ENCODE measurements at regions not wholly inside any gene's neighbourhood (a gene's known extent, or its start where the extent isn't known, plus 50 kb on each side); places are given as distances from the start of the nearest gene placed in this dataset.

- Histone ChIP-seq H2AFZ (ENCODE audit: low read length) (no peak overlapping the region), H3K18ac (ENCODE audit: extremely low read depth, low read length) (no peak overlapping the region), H3K9ac (replicated peaks in 1 of 4; ENCODE audit: extremely low read depth in 1 of 4, low read depth in 3 of 4, low read length in 3 of 4) (no peak overlapping the region), H2BK15ac (ENCODE audit: low read length) (no peak overlapping the region), H2BK5ac (ENCODE audit: low read depth, low read length) (no peak overlapping the region), H3K79me1 (ENCODE audit: low read depth, low read length) (no peaks in the 10 kb centered on the region), H3K4me1 (replicated peaks in 1 of 4; ENCODE audit: control insufficient read depth in 3 of 4, insufficient read depth in 4 of 4, low read length in 3 of 4) (no peaks in the 10 kb centered on the region), H4K5ac (ENCODE audit: insufficient read length, low read depth, low read length) (no peak overlapping the region), H2BK120ac (replicated peaks; ENCODE audit: low read depth, low read length) (no peak overlapping the region), H3K23ac (ENCODE audit: insufficient read length) (no peak overlapping the region), H3K4me2 (ENCODE audit: insufficient read depth in 1 of 2, low read depth in 2 of 2, low read length in 2 of 2) (no peak overlapping the region), H3K36me3 (ENCODE audit: control insufficient read depth in 2 of 4, insufficient read depth in 4 of 4, low read length in 3 of 4) (no peaks in the 10 kb centered on the region), H2AK5ac (ENCODE audit: low read depth, low read length) (no peak overlapping the region), H3K4ac (replicated peaks; ENCODE audit: insufficient read length, low read depth, low read length) (no peak overlapping the region), H4K8ac (ENCODE audit: extremely low read depth, insufficient read depth, low read length) (no peak overlapping the region), H3K14ac (ENCODE audit: insufficient read length) (no peak overlapping the region), H3K23me2 (ENCODE audit: low read depth, low read length) (no peaks in the 10 kb centered on the region), H3K4me3 (ENCODE audit: extremely low read depth in 1 of 4, insufficient read depth in 2 of 4, low read depth in 3 of 4, low read length in 4 of 4) (no peak overlapping the region), H3K27me3 (replicated peaks in 1 of 4; ENCODE audit: control insufficient read depth in 3 of 4, extremely low read depth in 1 of 4, insufficient read depth in 3 of 4, low read length in 3 of 4) (no peaks in the 10 kb centered on the region), H4K91ac (replicated peaks; ENCODE audit: insufficient read length, low read length) (no peak overlapping the region), H4K20me1 (replicated peaks in 1 of 2; ENCODE audit: control insufficient read depth in 1 of 2, insufficient read depth in 2 of 2, low read length in 2 of 2) (no peaks in the 10 kb centered on the region), H2BK20ac (ENCODE audit: low read length) (no peak overlapping the region), H3K79me2 (ENCODE audit: control insufficient read depth in 1 of 2, insufficient read depth in 2 of 2, low read length in 2 of 2) (no peaks in the 10 kb centered on the region), H3K56ac (replicated peaks; ENCODE audit: insufficient read length, low read depth, low read length) (no peak overlapping the region), H3K27ac (ENCODE audit: low read depth, low read length) (no peak overlapping the region), H3K9me3 (ENCODE audit: insufficient read depth in 2 of 2, low read depth in 1 of 2, low read length in 1 of 2) (no peaks in the 10 kb centered on the region), H2BK12ac (ENCODE audit: low read depth, low read length) (no peak overlapping the region)
- FAIRE-seq (no peak), DNase-seq (ENCODE audit: low read depth in 1 of 2, low spot score in 2 of 2) (no peak)
- CTCF ChIA-PET (ENCODE audit: partially characterized antibody), result interaction anchor here (0.6 to 1.6 kb wide), 4 partner anchors 32 to 149 kb away, joined by 3 read pairs; no protein-coding TSS in a partner anchor
- POLR2A ChIA-PET (ENCODE audit: partially characterized antibody), result no interaction called here
- whole genome bisulfite sequencing, 2 experiments (ENCODE audit: extremely low coverage in 1 of 2, insufficient coverage in 1 of 2, insufficient read length in 1 of 2, insufficient replicate concordance in 2 of 2, low coverage in 1 of 2, low lambda C conversion rate in 2 of 2, missing lambda C conversion rate in 1 of 2), result 100% methylated on average over 1 of the region's 1 CpG; no CpG with 5 or more reads in 1 of the 2 experiments
- TF ChIP-seq BACH1 (IDR thresholded peaks at IDR 0.05; ENCODE audit: low read length) (no peak), TCF12 (IDR thresholded peaks at IDR 0.05; ENCODE audit: low read depth, low read length) (no peak), SP4 (IDR thresholded peaks at IDR 0.05; ENCODE audit: low read length) (no peak), SAP30 (IDR thresholded peaks at IDR 0.05; ENCODE audit: insufficient read depth, insufficient replicate concordance, low read length) (no peak), GABPA (IDR thresholded peaks at IDR 0.05; ENCODE audit: borderline replicate concordance, insufficient read depth, low read length) (no peak), USF2 (IDR thresholded peaks at IDR 0.05; ENCODE audit: low read length) (no peak), NRF1 (IDR thresholded peaks at IDR 0.05; ENCODE audit: low read depth, low read length) (no peak), TAF7 (optimal IDR thresholded peaks at IDR 0.05; ENCODE audit: borderline replicate concordance, low read depth, low read length) (no peak), HDAC2 (IDR thresholded peaks at IDR 0.05; ENCODE audit: borderline replicate concordance in 1 of 2, low read depth in 2 of 2, low read length in 2 of 2) (no peak), SP1 (IDR thresholded peaks at IDR 0.05; ENCODE audit: low read depth, low read length) (no peak), SIX5 (IDR thresholded peaks at IDR 0.05; ENCODE audit: low read depth, low read length) (no peak), RXRA (IDR thresholded peaks at IDR 0.05; ENCODE audit: insufficient read depth, low read depth, low read length) (no peak), HDAC6 (IDR thresholded peaks at IDR 0.05; ENCODE audit: low read depth, low read length) (no peak), SP2 (IDR thresholded peaks at IDR 0.05; ENCODE audit: low read length) (no peak)
Observed at GRCh38 chr9:27924502-27924901, 351.2 kb upstream of the C9orf72 start.
